Right lobe of liver (tissue), 4 donors: ENCODE measurements at regions not wholly inside any gene's neighbourhood (a gene's known extent, or its start where the extent isn't known, plus 50 kb on each side); places are given as distances from the start of the nearest gene placed in this dataset.

Source experiments
- CTCF ChIP-seq, 4 donors: fragments of 200-600 bp in 3 of 4; fragments of 450-650 bp in 1 of 4; IDR thresholded peaks; one replicate each; pipeline versions ENCODE4 v1.5.1 to v1.8.0; 2016 to 2022; ENCODE audit warnings: antibody characterized with exemption in 4 of 4, mild to moderate bottlenecking in 2 of 4
- POLR2A ChIP-seq: fragments of 450-650 bp; IDR thresholded peaks from one replicate; pipeline ENCODE4 v1.6.1; 2017; ENCODE audit warnings: antibody characterized with exemption, mild to moderate bottlenecking
- donor health status: DM: no; HTN: no; CAD: no.
- donor health status: DM: no; HTN: no; CAD: no.
- donor health status: DM: no; HTN: yes; CAD: no.

DNA sequence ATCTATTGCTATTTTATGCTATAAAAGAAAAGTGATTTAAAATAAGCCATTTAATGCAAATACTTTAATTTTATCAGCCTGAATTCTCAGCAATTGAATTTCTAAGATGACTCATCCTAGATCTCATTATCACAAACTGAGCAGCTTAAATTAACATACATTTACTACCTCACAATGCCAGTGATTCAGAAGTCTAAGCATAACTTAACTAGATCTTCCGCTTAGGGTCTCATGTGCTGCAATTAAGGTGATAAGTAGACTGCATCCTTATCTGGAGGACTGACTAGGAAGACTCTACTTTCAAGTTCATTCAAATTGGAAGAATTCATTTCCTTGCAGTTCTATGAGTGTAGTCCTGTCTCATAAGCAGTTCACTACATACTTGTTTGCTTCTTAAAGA, 286.6 kb downstream of the COL11A1 start:
- TF ChIP-seq CTCF (IDR thresholded peaks at IDR 0.05): no peak
- TF ChIP-seq POLR2A: no peak
